ENCODE measurements at regions not wholly inside any gene's neighbourhood (a gene's known extent, or its start where the extent isn't known, plus 50 kb on each side); places are given as distances from the start of the nearest gene placed in this dataset.

- TF ChIP-seq, protein P1, sequence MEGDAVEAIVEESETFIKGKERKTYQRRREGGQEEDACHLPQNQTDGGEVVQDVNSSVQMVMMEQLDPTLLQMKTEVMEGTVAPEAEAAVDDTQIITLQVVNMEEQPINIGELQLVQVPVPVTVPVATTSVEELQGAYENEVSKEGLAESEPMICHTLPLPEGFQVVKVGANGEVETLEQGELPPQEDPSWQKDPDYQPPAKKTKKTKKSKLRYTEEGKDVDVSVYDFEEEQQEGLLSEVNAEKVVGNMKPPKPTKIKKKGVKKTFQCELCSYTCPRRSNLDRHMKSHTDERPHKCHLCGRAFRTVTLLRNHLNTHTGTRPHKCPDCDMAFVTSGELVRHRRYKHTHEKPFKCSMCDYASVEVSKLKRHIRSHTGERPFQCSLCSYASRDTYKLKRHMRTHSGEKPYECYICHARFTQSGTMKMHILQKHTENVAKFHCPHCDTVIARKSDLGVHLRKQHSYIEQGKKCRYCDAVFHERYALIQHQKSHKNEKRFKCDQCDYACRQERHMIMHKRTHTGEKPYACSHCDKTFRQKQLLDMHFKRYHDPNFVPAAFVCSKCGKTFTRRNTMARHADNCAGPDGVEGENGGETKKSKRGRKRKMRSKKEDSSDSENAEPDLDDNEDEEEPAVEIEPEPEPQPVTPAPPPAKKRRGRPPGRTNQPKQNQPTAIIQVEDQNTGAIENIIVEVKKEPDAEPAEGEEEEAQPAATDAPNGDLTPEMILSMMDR (IDR thresholded peaks at IDR 0.05): no peak
- TF ChIP-seq EP300 (IDR thresholded peaks at IDR 0.05): no peak
These were observed 587.5 kb downstream of the XIRP2 start for GRCh38 chr2:167475791-167476190.
